Endothelial cell of umbilical vein (primary cell): ENCODE measurements at regions not wholly inside any gene's neighbourhood (a gene's known extent, or its start where the extent isn't known, plus 50 kb on each side); places are given as distances from the start of the nearest gene placed in this dataset.

ENCODE experiments used
- BruUV-seq: library from RNA; stranded (reverse); fragments of 400-500 nt; replicated peaks from 2 replicates; lab custom pipeline; 2021; lab: Mats Ljungman, UMichigan
- CTCF ChIA-PET: fragments of 300-600, 350-600 bp; sonication (Branson Sonifier 250); formaldehyde crosslinking; loops from one replicate; lab custom pipeline; 2021; ENCODE audit warnings: antibody characterized with exemption, inconsistent platforms; lab: Charles Lee
- POLR2A ChIA-PET: fragments of 300-600, 350-600 bp; sonication (Branson Sonifier 250); formaldehyde crosslinking; loops from one replicate; lab custom pipeline; 2021; ENCODE audit warnings: antibody characterized with exemption, inconsistent platforms; lab: Charles Lee
- DNase-seq: peaks from one replicate; pipeline ENCODE4 v3.0.0-alpha.2; 2011; ENCODE audit warnings: low read depth, low spot score
- FAIRE-seq: peaks from 2 replicates; lab custom pipeline; 2011; peaks lifted over from hg19 to GRCh38; lab: Jason Lieb, UNC
- H2AFZ ChIP-seq: 2 replicates; pipeline ENCODE4 v1.6.0; 2012; ENCODE audit warnings: low read depth, low read length, control low read depth, inconsistent platforms
- H3K27ac ChIP-seq: 2 replicates; pipeline ENCODE4 v1.5.1; 2011; ENCODE audit warnings: low read depth, mild to moderate bottlenecking, control low read depth, low read length, moderate library complexity; ENCODE audit not compliant: insufficient read depth
- H3K27me3 ChIP-seq, 2 experiments: 2 replicates each; pipeline versions ENCODE4 v1.6.0 to v1.6.1; 2011; ENCODE audit warnings: low read length in 2 of 2, mixed read lengths in 1 of 2; ENCODE audit not compliant: control insufficient read depth in 2 of 2, insufficient read depth in 2 of 2
- H3K36me3 ChIP-seq, 2 experiments: 2 replicates in 1 of 2; 3 replicates in 1 of 2; pipeline ENCODE4 v1.5.1; 2011; ENCODE audit warnings: low read length in 2 of 2, mild to moderate bottlenecking in 1 of 2, moderate library complexity in 1 of 2; ENCODE audit not compliant: control insufficient read depth in 2 of 2, insufficient read depth in 2 of 2; ENCODE audit errors: extremely low read depth in 1 of 2
- H3K4me1 ChIP-seq: 3 replicates; pipeline ENCODE4 v1.5.1; 2011; ENCODE audit warnings: mild to moderate bottlenecking, low read length; ENCODE audit not compliant: control insufficient read depth, insufficient read depth; ENCODE audit errors: extremely low read depth
- H3K4me2 ChIP-seq: 2 replicates; pipeline ENCODE4 v1.6.1; 2011; ENCODE audit warnings: low read length, control low read depth, mixed read lengths; ENCODE audit not compliant: insufficient read depth
- H3K4me3 ChIP-seq, 3 experiments: fragments of 200-600 bp in 1 of 3; sonication (generic), shearing (Covaris generic) in 1 of 3; replicated peaks in 1 of 3; 2 replicates each; pipeline ENCODE4 v1.5.1; 2011 to 2016; ENCODE audit warnings: control low read depth in 3 of 3, low read length in 3 of 3, mild to moderate bottlenecking in 2 of 3, inconsistent platforms in 1 of 3, low read depth in 1 of 3, moderate library complexity in 1 of 3; ENCODE audit not compliant: insufficient read depth in 1 of 3
- H3K79me2 ChIP-seq: 2 replicates; pipeline ENCODE4 v1.6.0; 2012; ENCODE audit warnings: low read length, inconsistent platforms; ENCODE audit not compliant: control insufficient read depth, insufficient read depth
- H3K9ac ChIP-seq: replicated peaks from 2 replicates; pipeline ENCODE3; 2011; ENCODE audit warnings: low read length, control low read depth; ENCODE audit not compliant: insufficient read depth; ENCODE audit errors: extremely low read depth
- H3K9me1 ChIP-seq: replicated peaks from 3 replicates; pipeline ENCODE4 v1.6.0; 2011; ENCODE audit warnings: mild to moderate bottlenecking, low read length; ENCODE audit not compliant: control insufficient read depth, insufficient read depth; ENCODE audit errors: extremely low read depth
- H3K9me3 ChIP-seq: replicated peaks from 2 replicates; pipeline ENCODE4 v1.5.1; 2012; ENCODE audit warnings: low read length, inconsistent platforms; ENCODE audit not compliant: control insufficient read depth, insufficient read depth
- H4K20me1 ChIP-seq: replicated peaks from 2 replicates; pipeline ENCODE3; 2011; ENCODE audit warnings: mild to moderate bottlenecking, low read length; ENCODE audit not compliant: control insufficient read depth, insufficient read depth; ENCODE audit errors: extremely low read depth
- EZH2 ChIP-seq: IDR thresholded peaks from 2 replicates; pipeline ENCODE4 v1.6.1; 2012; ENCODE audit warnings: borderline replicate concordance, low read depth, mild to moderate bottlenecking, moderate library complexity, low read length, inconsistent platforms; ENCODE audit not compliant: severe bottlenecking
- POLR2A ChIP-seq: IDR thresholded peaks from 2 replicates; pipeline ENCODE4 v1.6.1; 2012; ENCODE audit warnings: low read depth, mild to moderate bottlenecking, control low read depth, low read length
- POLR2AphosphoS5 ChIP-seq: IDR thresholded peaks from 2 replicates; pipeline ENCODE4 v1.6.1; 2012; ENCODE audit warnings: low read depth, mild to moderate bottlenecking, control low read depth, low read length, moderate library complexity; ENCODE audit not compliant: insufficient read depth
- dilution Hi-C: fragments of 300-500 bp; cut with MboI; formaldehyde crosslinking; loops from one replicate; pipeline ENCODE4 v1.15.0; 2019; ENCODE audit warnings: low sequenced_read_pairs; ENCODE audit not compliant: extremely low pct_ligation_motif_present
- intact Hi-C: fragments of 100-400 bp; cut with micrococcal nuclease; formaldehyde crosslinking; loops from one replicate; pipeline ENCODE4 v1.10.0; 2022

GRCh38 chr5:175248416-175248905, 195.5 kb downstream of the DRD1 start:
- Histone ChIP-seq H3K9me1 (no peaks in the 10 kb centered on the region), H3K27ac (no peak overlapping the region), H3K4me2 (no peak overlapping the region), H3K9ac (no peak overlapping the region), H3K4me1 (no peaks in the 10 kb centered on the region), H3K9me3 (peaks cover 5% of the 10 kb centered on the region), H3K4me3 (no peak overlapping the region), H2AFZ (no peak overlapping the region), H4K20me1 (no peaks in the 10 kb centered on the region), H3K27me3 (no peaks in the 10 kb centered on the region), H3K36me3 (no peaks in the 10 kb centered on the region), H3K79me2 (no peaks in the 10 kb centered on the region)
- ChIA-PET CTCF (no interaction called here), POLR2A (no interaction called here)
- no peak for TF ChIP-seq EZH2
- BruUV-seq, result no TSS peak
- no peak for DNase-seq
- intact Hi-C loops, result no loop called here
- FAIRE-seq, result no peak
- dilution Hi-C loops, result no loop called here

- Histone ChIP-seq H3K9ac (no peak overlapping the region), H3K4me3 (no peak overlapping the region), H3K79me2 (no peaks in the 10 kb centered on the region), H3K4me2 (no peak overlapping the region), H3K9me3 (peaks cover 5% of the 10 kb centered on the region), H3K27ac (no peak overlapping the region), H3K36me3 (no peaks in the 10 kb centered on the region), H4K20me1 (no peaks in the 10 kb centered on the region), H2AFZ (no peak overlapping the region), H3K9me1 (no peaks in the 10 kb centered on the region), H3K4me1 (no peaks in the 10 kb centered on the region), H3K27me3 (no peaks in the 10 kb centered on the region)
- ChIA-PET CTCF (no interaction called here), POLR2A (no interaction called here)
- FAIRE-seq (no peak), DNase-seq (no peak)
- dilution Hi-C loops (no loop called here), intact Hi-C loops (no loop called here)
- no peak for TF ChIP-seq POLR2AphosphoS5
- TF ChIP-seq POLR2A, result no peak
- BruUV-seq, result no TSS peak
These were observed 197.0 kb downstream of the DRD1 start for GRCh38 chr5:175246889-175247520.
